IMR-90 (cell line): ENCODE measurements at regions not wholly inside any gene's neighbourhood (a gene's known extent, or its start where the extent isn't known, plus 50 kb on each side); places are given as distances from the start of the nearest gene placed in this dataset.

ENCODE experiments used
- ATAC-seq: fragments of 200-7000 bp; cut with Tn5 transposase; 2 replicates; pipeline ENCODE4 v1.9.1; 2020; ENCODE audit warnings: low read depth, mild to moderate bottlenecking, moderate library complexity
- BruUV-seq: library from RNA; stranded (reverse); fragments of 400-500 nt; replicated peaks from 2 replicates; lab custom pipeline; 2021; lab: Mats Ljungman, UMichigan
- CTCF ChIA-PET: fragments of 300-600 bp; formaldehyde crosslinking; extraction: SDS; loops from one replicate; lab custom pipeline; 2021; ENCODE audit warnings: antibody characterized with exemption; lab: Yijun Ruan, JAX
- POLR2A ChIA-PET: fragments of 300-600 bp; sonication (Branson Sonifier 250); formaldehyde crosslinking; loops from one replicate; lab custom pipeline; 2022; ENCODE audit warnings: antibody characterized with exemption; ENCODE audit not compliant: unreplicated experiment; lab: Charles Lee
- DNase-seq: peaks from one replicate; pipeline ENCODE4 v3.0.0; 2013
- H2AFZ ChIP-seq: replicated peaks from 2 replicates; pipeline ENCODE3; 2013; ENCODE audit warnings: low read length, mild to moderate bottlenecking; ENCODE audit not compliant: poor library complexity
- H2AK5ac ChIP-seq: 2 replicates; pipeline ENCODE4 v1.6.1; 2013; ENCODE audit warnings: low read depth, low read length, inconsistent platforms
- H2AK9ac ChIP-seq: replicated peaks from 2 replicates; pipeline ENCODE3; 2013; ENCODE audit warnings: mild to moderate bottlenecking, low read depth, low read length, moderate library complexity; ENCODE audit not compliant: poor library complexity
- H2BK120ac ChIP-seq: 2 replicates; pipeline ENCODE4 v1.6.1; 2013; ENCODE audit warnings: low read depth, low read length, inconsistent platforms
- H2BK15ac ChIP-seq: 3 replicates; pipeline ENCODE4 v1.6.1; 2013; ENCODE audit warnings: low read depth, low read length, inconsistent platforms
- H2BK20ac ChIP-seq: 2 replicates; pipeline ENCODE4 v1.6.1; 2013; ENCODE audit warnings: low read depth, mild to moderate bottlenecking, inconsistent platforms, low read length, moderate library complexity
- H2BK5ac ChIP-seq: 2 replicates; pipeline ENCODE4 v1.6.1; 2013; ENCODE audit warnings: mild to moderate bottlenecking, low read depth, low read length, inconsistent platforms; ENCODE audit not compliant: poor library complexity, severe bottlenecking
- H3K14ac ChIP-seq: replicated peaks from 2 replicates; pipeline ENCODE4 v1.6.1; 2013; ENCODE audit warnings: low read depth, low read length, inconsistent platforms
- H3K18ac ChIP-seq: 2 replicates; pipeline ENCODE4 v1.6.1; 2013; ENCODE audit warnings: low read depth, low read length, control low read depth
- H3K23ac ChIP-seq: 2 replicates; pipeline ENCODE4 v1.6.1; 2013; ENCODE audit warnings: low read depth, low read length, inconsistent platforms
- H3K27ac ChIP-seq: 2 replicates; pipeline ENCODE4 v1.5.1; 2013; ENCODE audit warnings: mild to moderate bottlenecking, control low read depth, low read length; ENCODE audit not compliant: insufficient read depth
- H3K27me3 ChIP-seq: 2 replicates; pipeline ENCODE4 v1.6.1; 2013; ENCODE audit warnings: low read length; ENCODE audit not compliant: control insufficient read depth, insufficient read depth
- H3K36me3 ChIP-seq: 2 replicates; pipeline ENCODE4 v1.6.1; 2013; ENCODE audit warnings: low read length, mixed read lengths; ENCODE audit not compliant: control insufficient read depth, insufficient read depth
- H3K4ac ChIP-seq: 2 replicates; pipeline ENCODE4 v1.6.1; 2013; ENCODE audit warnings: low read depth, low read length, inconsistent platforms
- H3K4me1 ChIP-seq: 2 replicates; pipeline ENCODE4 v1.6.1; 2013; ENCODE audit warnings: low read length, mixed read lengths; ENCODE audit not compliant: control insufficient read depth, insufficient read depth
- H3K4me2 ChIP-seq: 2 replicates; pipeline ENCODE4 v1.6.1; 2013; ENCODE audit warnings: low read depth, mild to moderate bottlenecking, control low read depth, low read length, moderate library complexity
- H3K4me3 ChIP-seq: 2 replicates; pipeline ENCODE4 v1.5.1; 2013; ENCODE audit warnings: low read depth, mild to moderate bottlenecking, control low read depth, low read length, moderate library complexity; ENCODE audit not compliant: insufficient read depth
- H3K56ac ChIP-seq: 2 replicates; pipeline ENCODE4 v1.6.1; 2013; ENCODE audit warnings: low read length, inconsistent platforms; ENCODE audit not compliant: insufficient read depth; ENCODE audit errors: extremely low read depth
- H3K79me1 ChIP-seq, 2 experiments: 2 replicates each; pipeline ENCODE4 v1.6.1; 2013; ENCODE audit warnings: low read length in 2 of 2, inconsistent platforms in 1 of 2, low read depth in 1 of 2
- H3K9ac ChIP-seq: 2 replicates; pipeline ENCODE4 v1.6.1; 2013; ENCODE audit warnings: low read depth, low read length, control low read depth
- H3K9me1 ChIP-seq: 2 replicates; pipeline ENCODE4 v1.6.1; 2013; ENCODE audit warnings: low read length, inconsistent platforms; ENCODE audit not compliant: insufficient read depth
- H3K9me3 ChIP-seq: 2 replicates; pipeline ENCODE4 v1.6.1; 2013; ENCODE audit warnings: low read length; ENCODE audit not compliant: control insufficient read depth, insufficient read depth
- H4K20me1 ChIP-seq: 2 replicates; pipeline ENCODE4 v1.6.1; 2013; ENCODE audit warnings: low read length, inconsistent platforms; ENCODE audit not compliant: insufficient read depth
- H4K5ac ChIP-seq: 2 replicates; pipeline ENCODE4 v1.6.1; 2013; ENCODE audit warnings: mild to moderate bottlenecking, low read depth, low read length, control low read depth
- H4K8ac ChIP-seq, 2 experiments: 2 replicates each; pipeline ENCODE4 v1.6.1; 2013; ENCODE audit warnings: low read depth in 2 of 2, low read length in 2 of 2, control low read depth in 1 of 2, inconsistent platforms in 1 of 2
- H4K91ac ChIP-seq: 2 replicates; pipeline ENCODE4 v1.6.1; 2013; ENCODE audit warnings: low read depth, low read length, inconsistent platforms; ENCODE audit not compliant: insufficient read depth
- BHLHE40 ChIP-seq: fragments of 150-350 bp; IDR thresholded peaks from 2 replicates; pipeline ENCODE4 v1.6.1; 2016; ENCODE audit warnings: mild to moderate bottlenecking, low read depth, low read length
- ELK1 ChIP-seq: fragments of 150-350 bp; IDR thresholded peaks from 2 replicates; pipeline ENCODE4 v1.6.1; 2016; ENCODE audit warnings: low read depth, mild to moderate bottlenecking, low read length, moderate library complexity, borderline replicate concordance
- MAFK ChIP-seq: IDR thresholded peaks from 2 replicates; pipeline ENCODE4 v1.6.1; 2012; ENCODE audit warnings: low read depth, low read length, improper control_type of control experiment
- MAZ ChIP-seq: IDR thresholded peaks from 2 replicates; pipeline ENCODE4 v1.6.1; 2012; ENCODE audit warnings: low read depth, mild to moderate bottlenecking, low read length, improper control_type of control experiment, moderate library complexity, borderline replicate concordance
- MXI1 ChIP-seq: IDR thresholded peaks from 2 replicates; pipeline ENCODE4 v1.6.1; 2012; ENCODE audit warnings: low read depth, mild to moderate bottlenecking, low read length, moderate library complexity, borderline replicate concordance
- POLR2A ChIP-seq: IDR thresholded peaks from 2 replicates; pipeline ENCODE4 v1.6.1; 2012; ENCODE audit warnings: mild to moderate bottlenecking, low read depth, low read length
- RAD21 ChIP-seq: IDR thresholded peaks from 2 replicates; pipeline ENCODE4 v1.6.1; 2012; ENCODE audit warnings: low read length, improper control_type of control experiment
- USF2 ChIP-seq: fragments of 150-350 bp; IDR thresholded peaks from 2 replicates; pipeline ENCODE4 v1.6.1; 2017; ENCODE audit warnings: mild to moderate bottlenecking, antibody characterized with exemption, low read length, low read depth
- WGBS, 2 experiments: methylation state at CpG; one replicate each; pipeline versions ENCODE4 v1.1.5 to v1.1.7; 2013; ENCODE audit warnings: missing lambda C conversion rate in 2 of 2; ENCODE audit not compliant: insufficient read length in 1 of 2; ENCODE audit errors: extremely low coverage in 2 of 2; 5-methylcytosine and 5-hydroxymethylcytosine counted together
- dilution Hi-C: fragments of 300-500 bp; cut with HindIII; formaldehyde crosslinking; loops from one replicate; pipeline ENCODE4 v1.14.3; 2018; ENCODE audit warnings: low sequenced_read_pairs; ENCODE audit not compliant: unreplicated experiment
- in situ Hi-C: fragments of 300-500 bp; cut with MboI; formaldehyde crosslinking; loops from 3 replicates; pipeline ENCODE4 v1.14.3; 2019; ENCODE audit warnings: low sequenced_read_pairs, inconsistent platforms, mixed read lengths
- intact Hi-C: fragments of 100-400 bp; cut with micrococcal nuclease; formaldehyde crosslinking; loops from 2 replicates; pipeline ENCODE4 v1.10.0; 2022

- ChIA-PET CTCF (no interaction called here), POLR2A (no interaction called here)
- Histone ChIP-seq H4K5ac (no peak overlapping the region), H3K4ac (no peak overlapping the region), H3K4me2 (no peak overlapping the region), H4K8ac (no peak overlapping the region), H3K4me3 (no peak overlapping the region), H3K9me1 (no peaks in the 10 kb centered on the region), H3K27me3 (peaks cover 2% of the 10 kb centered on the region; the same call in 1 of the 2 replicates), H3K9ac (no peak overlapping the region), H2AK9ac (no peak overlapping the region), H2AK5ac (no peak overlapping the region), H3K4me1 (peaks cover under 1% of the 10 kb centered on the region; the same call in 1 of the 2 replicates), H3K18ac (no peak overlapping the region), H3K9me3 (no peaks in the 10 kb centered on the region), H2BK5ac (no peak overlapping the region), H3K56ac (no peak overlapping the region), H3K36me3 (no peaks in the 10 kb centered on the region), H2BK15ac (no peak overlapping the region), H4K91ac (no peak overlapping the region), H3K23ac (no peak overlapping the region), H3K27ac (no peak overlapping the region), H2BK120ac (no peak overlapping the region), H3K14ac (no peak overlapping the region), H4K20me1 (no peaks in the 10 kb centered on the region), H2BK20ac (no peak overlapping the region), H3K79me1 (no peaks in the 10 kb centered on the region), H2AFZ (no peak overlapping the region)
- ATAC-seq (no peak), DNase-seq (no peak)
- intact Hi-C loops = no loop called here
- in situ Hi-C loops = no loop called here
- BruUV-seq = no TSS peak
- TF ChIP-seq POLR2A (no peak), USF2 (no peak), ELK1 (no peak), MAFK (no peak), MAZ (no peak), MXI1 (no peak), RAD21 (no peak), BHLHE40 (no peak)
- WGBS, 2 experiments = 86% methylated on average over 1 of the region's 1 CpG; no CpG with 5 or more reads in 1 of the 2 experiments
- dilution Hi-C loops = no loop called here
Measured at GRCh38 chr9:115543511-115543910, 425.6 kb upstream of the TNC start.
